ENCODE measurements at regions not wholly inside any gene's neighbourhood (a gene's known extent, or its start where the extent isn't known, plus 50 kb on each side); places are given as distances from the start of the nearest gene placed in this dataset.
A peak's percentile ranks its signal among the peaks of the same experiment; 100 is the strongest.

DNA sequence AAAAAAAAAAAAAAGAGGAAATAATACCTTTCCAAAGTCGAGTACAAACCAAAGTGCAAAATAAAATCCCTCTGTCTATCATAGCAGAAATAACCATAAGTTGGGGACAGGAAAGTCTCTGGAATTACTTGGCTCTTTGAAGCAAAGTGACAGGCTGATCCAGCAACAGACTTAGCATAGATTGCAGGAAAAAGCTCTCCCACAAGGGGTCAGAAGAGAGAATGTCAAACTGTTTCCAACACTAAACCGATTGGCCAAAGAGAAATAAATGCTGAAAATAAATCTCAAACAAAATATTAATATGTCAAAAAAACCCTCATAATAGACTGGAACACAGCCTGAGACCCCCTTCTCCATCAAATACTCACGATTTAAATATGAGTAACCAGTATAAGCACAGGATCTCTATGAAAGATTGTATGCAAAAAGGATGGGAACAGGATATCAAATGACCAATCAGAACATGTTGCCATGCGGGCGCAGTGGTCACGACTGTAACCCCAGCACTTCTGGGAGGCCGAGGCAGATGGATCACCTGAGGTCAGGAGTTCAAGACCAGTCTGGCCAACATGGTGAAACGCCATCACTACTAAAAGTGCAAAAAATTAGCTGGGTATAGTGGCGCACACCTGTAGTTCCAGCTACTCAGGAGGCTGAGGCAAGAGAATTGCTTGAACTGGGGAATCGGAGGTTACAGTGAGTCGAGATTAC, 1000.7 kb upstream of the LRRN3 start:
- TF ChIP-seq, protein P1, sequence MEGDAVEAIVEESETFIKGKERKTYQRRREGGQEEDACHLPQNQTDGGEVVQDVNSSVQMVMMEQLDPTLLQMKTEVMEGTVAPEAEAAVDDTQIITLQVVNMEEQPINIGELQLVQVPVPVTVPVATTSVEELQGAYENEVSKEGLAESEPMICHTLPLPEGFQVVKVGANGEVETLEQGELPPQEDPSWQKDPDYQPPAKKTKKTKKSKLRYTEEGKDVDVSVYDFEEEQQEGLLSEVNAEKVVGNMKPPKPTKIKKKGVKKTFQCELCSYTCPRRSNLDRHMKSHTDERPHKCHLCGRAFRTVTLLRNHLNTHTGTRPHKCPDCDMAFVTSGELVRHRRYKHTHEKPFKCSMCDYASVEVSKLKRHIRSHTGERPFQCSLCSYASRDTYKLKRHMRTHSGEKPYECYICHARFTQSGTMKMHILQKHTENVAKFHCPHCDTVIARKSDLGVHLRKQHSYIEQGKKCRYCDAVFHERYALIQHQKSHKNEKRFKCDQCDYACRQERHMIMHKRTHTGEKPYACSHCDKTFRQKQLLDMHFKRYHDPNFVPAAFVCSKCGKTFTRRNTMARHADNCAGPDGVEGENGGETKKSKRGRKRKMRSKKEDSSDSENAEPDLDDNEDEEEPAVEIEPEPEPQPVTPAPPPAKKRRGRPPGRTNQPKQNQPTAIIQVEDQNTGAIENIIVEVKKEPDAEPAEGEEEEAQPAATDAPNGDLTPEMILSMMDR (IDR thresholded peaks at IDR 0.05): peak; percentile 34 to 60 (median 48)
- TF ChIP-seq POLR2A (IDR thresholded peaks at IDR 0.05): no peak

Measured in right lobe of liver (tissue), 4 donors.